ENCODE measurements at regions not wholly inside any gene's neighbourhood (a gene's known extent, or its start where the extent isn't known, plus 50 kb on each side); places are given as distances from the start of the nearest gene placed in this dataset.

GRCh38 chr4:69039071-69039470, 57.2 kb upstream of the UGT2B7 start (continued):
- TF ChIP-seq ZNF532 (CRISPR knock-in tag; IDR thresholded peaks at IDR 0.05; ENCODE audit: borderline replicate concordance) (no peak), NR3C1 (CRISPR knock-in tag; conservative IDR thresholded peaks at IDR 0.05; ENCODE audit: low read depth) (no peak), EMX1 (CRISPR knock-in tag; IDR thresholded peaks at IDR 0.05) (no peak), ZNF232 (CRISPR knock-in tag; IDR thresholded peaks at IDR 0.05) (no peak), ZBTB21 (CRISPR knock-in tag; IDR thresholded peaks at IDR 0.05; ENCODE audit: borderline replicate concordance) (no peak), RORB (CRISPR knock-in tag; IDR thresholded peaks at IDR 0.05) (no peak)

- DNase-seq (ENCODE audit: low spot score), result no peak
- Mint-ChIP-seq H3K4me1 (no peaks in the 10 kb centered on the region), H3K9me3 (peaks cover 17% of the 10 kb centered on the region), H3K27me3 (ENCODE audit: low read depth) (no peaks in the 10 kb centered on the region), H3K36me3 (peaks cover 4% of the 10 kb centered on the region), H3K27ac (no peak overlapping the region), H3K4me3 (no peak overlapping the region)
- POLR2A ChIA-PET, result no interaction called here
- CTCF ChIA-PET, result no interaction called here
- no peak for ATAC-seq
- TF ChIP-seq MLX (CRISPR knock-in tag; IDR thresholded peaks at IDR 0.05) (no peak), SMAD4 (CRISPR knock-in tag; IDR thresholded peaks at IDR 0.05) (no peak), PRRX2 (CRISPR knock-in tag; IDR thresholded peaks at IDR 0.05) (no peak), JAZF1 (CRISPR knock-in tag; IDR thresholded peaks at IDR 0.05) (no peak), NR2C2 (CRISPR knock-in tag; IDR thresholded peaks at IDR 0.05) (no peak), NFYB (CRISPR knock-in tag; conservative IDR thresholded peaks at IDR 0.05; ENCODE audit: low read depth) (no peak), IRF2 (CRISPR knock-in tag; IDR thresholded peaks at IDR 0.05; ENCODE audit: borderline replicate concordance, low read depth) (no peak), NFATC4 (CRISPR knock-in tag; IDR thresholded peaks at IDR 0.05) (no peak), ZNF281 (CRISPR knock-in tag; IDR thresholded peaks at IDR 0.05) (no peak), ZNF121 (CRISPR knock-in tag; IDR thresholded peaks at IDR 0.05) (no peak), MAX (CRISPR knock-in tag; IDR thresholded peaks at IDR 0.05) (no peak), ZBTB43 (CRISPR knock-in tag; IDR thresholded peaks at IDR 0.05) (no peak)
These were observed 52.0 kb upstream of the UGT2B7 start for GRCh38 chr4:69044247-69044646.
